ENCODE measurements at regions not wholly inside any gene's neighbourhood (a gene's known extent, or its start where the extent isn't known, plus 50 kb on each side); places are given as distances from the start of the nearest gene placed in this dataset.

GRCh38 chr6:1144842-1145767 is 166.8 kb upstream of the FOXQ1 start:
- no peak for DNase-seq

GRCh38 chr6:1143655-1144054 is 168.2 kb upstream of the FOXQ1 start:
- DNase-seq = no peak

- DNase-seq = no peak
Observed at GRCh38 chr6:1139155-1139890, 172.6 kb upstream of the FOXQ1 start.

- DNase-seq = no peak
Observed at GRCh38 chr6:1137849-1138248, 174.0 kb upstream of the FOXQ1 start.

- no peak for DNase-seq
Observed at GRCh38 chr6:1136827-1137226, 175.1 kb upstream of the FOXQ1 start.

GRCh38 chr6:1136415-1136774 is 175.5 kb upstream of the FOXQ1 start:
- DNase-seq = no peak

GRCh38 chr6:1135726-1136414 is 176.0 kb upstream of the FOXQ1 start:
- DNase-seq = no peak

GRCh38 chr6:1131285-1132079 is 180.4 kb upstream of the FOXQ1 start:
- DNase-seq = no peak

- DNase-seq = no peak
Observed at GRCh38 chr6:1130709-1131108, 181.2 kb upstream of the FOXQ1 start.

GRCh38 chr6:1129131-1129530 is 182.8 kb upstream of the FOXQ1 start:
- DNase-seq = no peak

- DNase-seq = no peak
Observed at GRCh38 chr6:1127597-1128288, 184.2 kb upstream of the FOXQ1 start.

GRCh38 chr6:1127129-1127528 is 184.8 kb upstream of the FOXQ1 start:
- DNase-seq = no peak

- no peak for DNase-seq
Observed at GRCh38 chr6:1126036-1126435, 185.9 kb upstream of the FOXQ1 start.

GRCh38 chr6:1125297-1125696 is 186.6 kb upstream of the FOXQ1 start:
- DNase-seq = no peak

GRCh38 chr6:1124885-1125284 is 187.0 kb upstream of the FOXQ1 start:
- DNase-seq = no peak

GRCh38 chr6:1123386-1124375 is 188.2 kb upstream of the FOXQ1 start:
- no peak for DNase-seq

GRCh38 chr6:1122083-1122482 is 189.8 kb upstream of the FOXQ1 start:
- no peak for DNase-seq

GRCh38 chr6:1118287-1118647 is 193.6 kb upstream of the FOXQ1 start:
- no peak for DNase-seq

GRCh38 chr6:1117530-1118286 is 194.2 kb upstream of the FOXQ1 start:
- DNase-seq = no peak

- no peak for DNase-seq
Observed at GRCh38 chr6:1116149-1116548, 195.7 kb upstream of the FOXQ1 start.
